Calu3 (cell line): ENCODE measurements at regions not wholly inside any gene's neighbourhood (a gene's known extent, or its start where the extent isn't known, plus 50 kb on each side); places are given as distances from the start of the nearest gene placed in this dataset.
"Not testable (repeated sequence)": the region's sequence is repeated elsewhere in the genome, so short reads cannot be mapped to it uniquely, and the experiment has no call there.

Experiments used
- BruUV-seq: library from RNA; stranded (reverse); fragments of 400-500 nt; replicated peaks from 2 replicates; lab custom pipeline; 2021; lab: Mats Ljungman, UMichigan
- CTCF ChIA-PET: fragments of 300-600 bp; sonication (Branson Sonifier 250); formaldehyde crosslinking; loops from one replicate; lab custom pipeline; 2022; ENCODE audit warnings: antibody characterized with exemption; lab: Charles Lee
- DNase-seq: peaks from one replicate; pipeline ENCODE4 v3.0.0; 2022
- H3K27ac Mint-ChIP-seq: one replicate; pipeline ENCODE4 v1.8.0; 2022; ENCODE audit warnings: mixed read lengths; ENCODE audit not compliant: unreplicated experiment
- H3K27me3 Mint-ChIP-seq: one replicate; pipeline ENCODE4 v1.8.0; 2022; ENCODE audit warnings: mixed read lengths; ENCODE audit not compliant: unreplicated experiment
- H3K36me3 Mint-ChIP-seq: one replicate; pipeline ENCODE4 v1.8.0; 2022; ENCODE audit warnings: mild to moderate bottlenecking, moderate library complexity, mixed read lengths; ENCODE audit not compliant: insufficient read depth, unreplicated experiment
- H3K4me1 Mint-ChIP-seq: one replicate; pipeline ENCODE4 v1.8.0; 2022; ENCODE audit warnings: mild to moderate bottlenecking, low read depth, mixed read lengths; ENCODE audit not compliant: unreplicated experiment
- H3K4me3 Mint-ChIP-seq: one replicate; pipeline ENCODE4 v1.8.0; 2022; ENCODE audit warnings: mild to moderate bottlenecking, low read depth, moderate library complexity, mixed read lengths; ENCODE audit not compliant: unreplicated experiment
- H3K9me3 Mint-ChIP-seq: one replicate; pipeline ENCODE4 v1.8.0; 2022; ENCODE audit warnings: low read depth, mixed read lengths; ENCODE audit not compliant: unreplicated experiment
- CTCF ChIP-seq: fragments of 200-600 bp; IDR thresholded peaks from one replicate; pipeline ENCODE4 v1.8.0; 2022; ENCODE audit warnings: antibody characterized with exemption; ENCODE audit not compliant: unreplicated experiment
- intact Hi-C: fragments of 100-400 bp; cut with micrococcal nuclease; formaldehyde crosslinking; loops from one replicate; pipeline ENCODE4 v1.10.0; 2022; ENCODE audit not compliant: unreplicated experiment

- TF ChIP-seq CTCF = no peak
- Mint-ChIP-seq H3K27me3 (no peaks in the 10 kb centered on the region), H3K9me3 (no peaks in the 10 kb centered on the region), H3K36me3 (no peaks in the 10 kb centered on the region), H3K4me3 (no peak overlapping the region), H3K27ac (no peak overlapping the region), H3K4me1 (peaks cover 20% of the 10 kb centered on the region)
- DNase-seq = no peak
- CTCF ChIA-PET = interaction anchor here (0.6 kb wide), 1 partner anchor 379 kb away, joined by 3 read pairs; no protein-coding TSS in a partner anchor
- no TSS peak for BruUV-seq
- intact Hi-C loops = no loop called here
Observed at GRCh38 chr4:111433441-111433840, 711.8 kb upstream of the FAM241A start.

- H3K27ac Mint-ChIP-seq = no peak overlapping the region
- no peak for DNase-seq
- CTCF ChIA-PET = no interaction called here
Observed at GRCh38 chr4:111434586-111434985, 710.7 kb upstream of the FAM241A start.

GRCh38 chr4:111435986-111436744 lies 709.1 kb upstream of the FAM241A start:
- no peaks in the 10 kb centered on the region for H3K27me3 Mint-ChIP-seq
- intact Hi-C loops = no loop called here
- no peak for DNase-seq
- CTCF ChIA-PET = no interaction called here
- no peaks in the 10 kb centered on the region for H3K9me3 Mint-ChIP-seq
- no peak overlapping the region for H3K4me3 Mint-ChIP-seq
- H3K4me1 Mint-ChIP-seq = peaks cover 20% of the 10 kb centered on the region
- no peak overlapping the region for H3K27ac Mint-ChIP-seq
- H3K36me3 Mint-ChIP-seq = no peaks in the 10 kb centered on the region
- TF ChIP-seq CTCF = no peak
- no TSS peak for BruUV-seq

More at GRCh38 chr4:111434586-111434985, 710.7 kb upstream of the FAM241A start:
- Mint-ChIP-seq H3K36me3 (no peaks in the 10 kb centered on the region), H3K27me3 (no peaks in the 10 kb centered on the region), H3K4me1 (peaks cover 20% of the 10 kb centered on the region), H3K4me3 (no peak overlapping the region), H3K9me3 (no peaks in the 10 kb centered on the region)
- BruUV-seq = no TSS peak
- intact Hi-C loops = no loop called here
- no peak for TF ChIP-seq CTCF

GRCh38 chr4:111441687-111442086 lies 703.6 kb upstream of the FAM241A start:
- Mint-ChIP-seq H3K27me3 (no peaks in the 10 kb centered on the region), H3K4me1 (no peaks in the 10 kb centered on the region), H3K27ac (no peak overlapping the region), H3K36me3 (no peaks in the 10 kb centered on the region), H3K9me3 (no peaks in the 10 kb centered on the region), H3K4me3 (no peak overlapping the region)
- intact Hi-C loops = no loop called here
- CTCF ChIA-PET = no interaction called here
- BruUV-seq = no TSS peak
- TF ChIP-seq CTCF = no peak
- no peak for DNase-seq

GRCh38 chr4:111444836-111445235 lies 700.4 kb upstream of the FAM241A start:
- CTCF ChIA-PET = not testable (repeated sequence)

More at GRCh38 chr4:111444836-111445235, 700.4 kb upstream of the FAM241A start:
- H3K4me1 Mint-ChIP-seq, H3K36me3 Mint-ChIP-seq, H3K27ac Mint-ChIP-seq, H3K4me3 Mint-ChIP-seq, BruUV-seq, H3K9me3 Mint-ChIP-seq, intact Hi-C loops, DNase-seq, H3K27me3 Mint-ChIP-seq: not testable (repeated sequence)
